AG04449 (cell line): ENCODE measurements at regions not wholly inside any gene's neighbourhood (a gene's known extent, or its start where the extent isn't known, plus 50 kb on each side); places are given as distances from the start of the nearest gene placed in this dataset.

Experiments
- CTCF ChIA-PET: fragments of 350-600 bp; formaldehyde crosslinking; extraction: SDS; loops from one replicate; lab custom pipeline; 2021; ENCODE audit warnings: antibody characterized with exemption; lab: Yijun Ruan, JAX
- POLR2A ChIA-PET: fragments of 400-600, 350-600 bp; formaldehyde crosslinking; extraction: SDS; loops from one replicate; lab custom pipeline; 2020; ENCODE audit warnings: antibody characterized with exemption, inconsistent platforms; lab: Yijun Ruan, JAX
- DNase-seq: peaks from one replicate; pipeline ENCODE4 v3.0.0-alpha.2; 2010; ENCODE audit warnings: low read depth, low spot score
- H3K4me3 ChIP-seq: 2 replicates; pipeline ENCODE4 v1.5.1; 2011; ENCODE audit warnings: low read depth, mild to moderate bottlenecking, control low read depth, low read length
- TF ChIP-seq, protein P1 (sequence below): IDR thresholded peaks from one replicate; pipeline ENCODE4 v1.5.1; 2011; ENCODE audit warnings: mild to moderate bottlenecking, moderate library complexity, low read length, control low read depth, inconsistent platforms; ENCODE audit not compliant: insufficient read depth; ENCODE audit errors: missing control alignments

DNA sequence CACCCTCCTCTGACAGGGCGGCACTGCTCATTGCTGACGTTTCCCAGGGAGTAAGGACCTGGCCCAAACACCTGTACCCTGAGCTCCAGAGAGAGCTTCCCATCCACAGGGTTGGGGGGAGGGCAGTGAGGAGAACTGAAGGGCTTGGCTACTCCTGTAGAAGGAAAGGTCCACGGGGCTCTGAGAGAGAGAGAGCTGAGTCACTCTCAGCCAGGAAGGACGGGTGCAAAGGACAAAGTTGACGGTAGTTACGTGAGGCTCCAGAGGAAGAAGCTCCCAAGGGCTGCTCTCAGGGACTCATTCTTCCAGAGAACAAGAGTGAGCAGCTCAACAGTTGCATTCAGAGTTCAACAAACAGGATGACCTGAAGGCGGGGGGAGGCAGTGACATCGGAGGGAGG lies 852.5 kb downstream of the GALR1 start:
- no peak for DNase-seq
- no peak overlapping the region for H3K4me3 ChIP-seq
- POLR2A ChIA-PET, result no interaction called here
- CTCF ChIA-PET, result no interaction called here
- TF ChIP-seq, protein P1, sequence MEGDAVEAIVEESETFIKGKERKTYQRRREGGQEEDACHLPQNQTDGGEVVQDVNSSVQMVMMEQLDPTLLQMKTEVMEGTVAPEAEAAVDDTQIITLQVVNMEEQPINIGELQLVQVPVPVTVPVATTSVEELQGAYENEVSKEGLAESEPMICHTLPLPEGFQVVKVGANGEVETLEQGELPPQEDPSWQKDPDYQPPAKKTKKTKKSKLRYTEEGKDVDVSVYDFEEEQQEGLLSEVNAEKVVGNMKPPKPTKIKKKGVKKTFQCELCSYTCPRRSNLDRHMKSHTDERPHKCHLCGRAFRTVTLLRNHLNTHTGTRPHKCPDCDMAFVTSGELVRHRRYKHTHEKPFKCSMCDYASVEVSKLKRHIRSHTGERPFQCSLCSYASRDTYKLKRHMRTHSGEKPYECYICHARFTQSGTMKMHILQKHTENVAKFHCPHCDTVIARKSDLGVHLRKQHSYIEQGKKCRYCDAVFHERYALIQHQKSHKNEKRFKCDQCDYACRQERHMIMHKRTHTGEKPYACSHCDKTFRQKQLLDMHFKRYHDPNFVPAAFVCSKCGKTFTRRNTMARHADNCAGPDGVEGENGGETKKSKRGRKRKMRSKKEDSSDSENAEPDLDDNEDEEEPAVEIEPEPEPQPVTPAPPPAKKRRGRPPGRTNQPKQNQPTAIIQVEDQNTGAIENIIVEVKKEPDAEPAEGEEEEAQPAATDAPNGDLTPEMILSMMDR, result no peak

DNA sequence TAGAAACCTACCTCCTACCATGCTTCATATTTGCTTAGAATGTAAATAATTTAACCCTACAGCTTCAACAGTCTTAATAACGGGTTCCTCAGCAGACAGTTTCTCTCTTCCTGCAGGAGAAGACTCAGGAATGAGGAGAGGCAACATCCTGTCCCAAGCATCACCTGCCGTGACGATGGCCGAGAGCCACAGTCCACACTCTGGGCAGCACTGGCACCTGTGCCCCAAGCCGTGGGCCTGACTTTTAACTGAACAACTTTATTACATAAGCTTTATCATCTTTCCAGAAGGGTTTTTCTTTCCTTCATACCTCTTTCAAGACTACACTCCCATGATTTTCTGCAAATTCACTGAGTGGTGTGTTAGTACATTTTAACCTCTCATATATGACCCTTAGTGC lies 856.0 kb downstream of the GALR1 start:
- ChIA-PET CTCF (no interaction called here), POLR2A (no interaction called here)
- DNase-seq, result no peak
- no peak overlapping the region for H3K4me3 ChIP-seq
- TF ChIP-seq, protein P1, result no peak

GRCh38 chr18:78106946-78107345 lies 857.3 kb downstream of the GALR1 start:
- no peak overlapping the region for H3K4me3 ChIP-seq
- TF ChIP-seq, protein P1, result no peak
- no peak for DNase-seq
- ChIA-PET CTCF (no interaction called here), POLR2A (no interaction called here)

GRCh38 chr18:78107363-78107762 lies 857.7 kb downstream of the GALR1 start:
- no peak overlapping the region for H3K4me3 ChIP-seq
- ChIA-PET POLR2A (no interaction called here), CTCF (no interaction called here)
- DNase-seq, result no peak
- TF ChIP-seq, protein P1, result no peak

DNA sequence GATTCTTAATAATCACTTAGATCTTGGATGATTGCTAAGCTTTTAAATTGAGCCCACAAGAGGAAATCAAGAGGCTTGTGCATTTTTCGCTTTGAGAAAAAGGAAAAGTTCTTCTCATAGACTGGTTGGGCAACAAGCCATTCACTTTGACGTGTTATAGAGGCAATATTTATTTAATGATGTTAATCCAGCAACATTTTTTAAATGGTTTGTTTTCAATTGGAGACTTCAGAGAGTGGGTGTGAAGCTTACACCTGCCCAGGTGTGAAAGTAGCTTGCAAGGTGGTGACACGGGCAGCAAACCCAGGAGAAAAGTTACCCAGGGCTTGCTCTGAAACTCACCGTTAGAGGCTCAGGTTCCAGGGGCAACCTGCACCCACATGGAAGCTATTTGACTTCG lies 858.9 kb downstream of the GALR1 start:
- POLR2A ChIA-PET, result no interaction called here
- TF ChIP-seq, protein P1, result no peak
- CTCF ChIA-PET, result no interaction called here
- DNase-seq, result no peak
- no peak overlapping the region for H3K4me3 ChIP-seq

- TF ChIP-seq, protein P1, result no peak
- ChIA-PET CTCF (no interaction called here), POLR2A (no interaction called here)
- no peak for DNase-seq
- H3K4me3 ChIP-seq, result no peak overlapping the region
These were observed 863.7 kb downstream of the GALR1 start for GRCh38 chr18:78113136-78113939.
